ENCODE measurements at regions not wholly inside any gene's neighbourhood (a gene's known extent, or its start where the extent isn't known, plus 50 kb on each side); places are given as distances from the start of the nearest gene placed in this dataset.

DNA sequence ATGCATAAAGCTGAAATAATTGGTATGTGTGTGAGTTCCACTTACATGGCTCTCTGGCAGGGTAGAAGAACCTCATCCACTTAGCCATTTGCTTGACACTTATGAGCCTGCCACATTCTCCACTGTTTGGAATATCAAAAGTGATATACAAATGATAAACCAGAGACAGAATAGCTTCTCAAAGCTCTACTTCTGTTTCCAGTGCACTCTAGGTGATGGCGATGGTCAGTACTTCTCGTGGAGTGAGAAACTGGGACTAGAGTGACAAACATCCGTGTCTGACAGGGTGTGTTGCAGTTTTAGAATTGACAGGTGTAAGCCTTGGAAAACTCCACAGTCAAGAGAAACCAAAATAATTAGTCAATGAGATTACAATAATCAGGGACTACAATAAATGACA lies 935.8 kb upstream of the TYRP1 start:
- DNase-seq, result no peak

DNA sequence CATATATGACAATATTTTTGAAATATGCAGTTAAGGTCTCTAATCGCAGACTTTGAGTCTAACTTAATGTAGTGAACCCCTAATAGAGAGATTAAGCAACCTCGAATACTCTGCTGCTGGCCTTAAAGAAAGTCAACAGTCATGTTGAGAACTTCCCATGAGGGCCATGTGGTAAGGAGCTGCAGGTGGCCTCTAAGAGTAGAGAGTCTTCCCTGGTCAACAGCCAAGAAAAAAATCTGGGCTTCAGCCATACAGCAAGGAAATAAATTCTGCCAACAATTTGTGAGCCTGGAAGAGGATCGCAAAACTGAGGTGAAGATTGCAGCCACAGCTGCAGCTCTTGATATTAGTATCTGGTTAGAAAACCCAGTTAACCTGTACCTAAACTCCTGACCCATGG lies 935.2 kb upstream of the TYRP1 start:
- DNase-seq, result no peak

DNA sequence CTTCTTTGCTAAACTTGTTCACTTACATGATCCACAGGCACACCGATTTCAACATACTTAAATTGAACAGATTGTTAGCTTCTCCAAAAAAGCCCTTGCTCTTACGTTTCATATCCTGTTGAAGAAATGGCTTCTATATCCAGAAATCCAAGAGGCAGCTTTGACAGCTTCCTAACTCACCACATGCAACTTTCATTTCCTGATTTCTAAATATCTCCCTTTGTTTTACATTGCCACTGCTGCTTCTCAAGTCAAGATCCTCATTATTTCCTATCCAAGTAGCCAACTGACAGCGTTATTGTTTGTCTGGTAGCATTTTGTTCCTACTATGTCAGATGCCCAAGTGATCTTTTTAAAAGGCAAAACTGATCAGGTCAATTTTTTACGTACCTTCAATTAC lies 913.2 kb upstream of the TYRP1 start:
- DNase-seq, result no peak

DNA sequence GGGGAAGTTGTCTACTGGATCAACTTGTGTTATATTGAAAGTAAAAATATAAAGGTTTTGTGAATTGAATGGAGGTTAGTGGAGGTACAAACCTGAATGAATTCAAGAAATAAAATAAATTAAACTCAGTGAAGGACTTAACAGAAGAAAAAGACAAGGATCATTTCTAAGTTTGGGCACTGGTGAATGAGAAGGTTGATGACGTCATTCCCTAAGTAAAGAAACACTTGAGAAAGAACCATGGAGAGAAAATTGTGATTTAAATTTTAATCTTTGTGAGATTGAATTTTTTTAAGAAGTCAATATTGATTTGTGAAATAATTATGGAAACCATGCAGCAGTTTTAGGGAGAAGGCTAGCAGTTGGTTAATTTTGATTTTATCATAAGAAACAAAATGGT lies 900.3 kb upstream of the TYRP1 start:
- no peak for DNase-seq

DNA sequence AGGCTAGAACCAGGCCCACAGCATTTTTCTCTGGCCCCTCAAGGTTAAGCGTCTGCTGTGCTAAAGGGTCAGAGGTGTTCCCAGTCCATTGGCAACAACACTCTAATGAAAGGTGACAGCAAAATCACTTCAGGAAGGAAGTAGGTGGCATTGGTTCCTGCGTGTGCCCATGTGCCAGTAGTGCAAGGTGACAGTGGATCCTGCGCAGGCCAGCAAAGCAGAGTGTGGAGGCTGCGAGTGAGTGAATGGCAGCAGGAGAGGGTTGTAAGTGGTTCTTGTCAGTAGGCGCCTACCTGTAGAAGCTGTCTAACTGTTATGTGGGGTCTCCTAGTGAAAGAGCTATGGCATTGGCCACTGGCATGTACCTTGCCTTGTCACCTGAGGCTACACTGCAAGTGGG lies 898.2 kb upstream of the TYRP1 start:
- no peak for DNase-seq

DNA sequence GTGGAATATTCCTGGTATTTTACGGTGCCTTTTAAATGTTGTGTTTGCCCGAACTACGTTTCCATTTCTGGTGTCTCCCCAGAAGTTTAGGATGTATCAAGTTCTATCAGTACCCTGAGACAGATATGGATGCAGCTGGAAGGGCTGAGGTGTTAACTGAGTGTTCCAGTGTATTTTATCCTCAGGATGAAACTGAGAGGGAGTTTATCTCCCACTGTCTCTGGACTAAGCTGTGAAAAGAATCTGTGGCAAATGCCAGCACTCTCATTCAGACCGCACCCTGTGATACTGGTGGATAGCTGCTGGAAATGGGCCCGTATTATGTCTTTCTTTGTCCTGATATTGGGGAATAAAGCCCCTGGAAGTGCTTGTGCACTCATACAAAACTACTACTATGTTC lies 887.2 kb upstream of the TYRP1 start:
- DNase-seq, result no peak

DNA sequence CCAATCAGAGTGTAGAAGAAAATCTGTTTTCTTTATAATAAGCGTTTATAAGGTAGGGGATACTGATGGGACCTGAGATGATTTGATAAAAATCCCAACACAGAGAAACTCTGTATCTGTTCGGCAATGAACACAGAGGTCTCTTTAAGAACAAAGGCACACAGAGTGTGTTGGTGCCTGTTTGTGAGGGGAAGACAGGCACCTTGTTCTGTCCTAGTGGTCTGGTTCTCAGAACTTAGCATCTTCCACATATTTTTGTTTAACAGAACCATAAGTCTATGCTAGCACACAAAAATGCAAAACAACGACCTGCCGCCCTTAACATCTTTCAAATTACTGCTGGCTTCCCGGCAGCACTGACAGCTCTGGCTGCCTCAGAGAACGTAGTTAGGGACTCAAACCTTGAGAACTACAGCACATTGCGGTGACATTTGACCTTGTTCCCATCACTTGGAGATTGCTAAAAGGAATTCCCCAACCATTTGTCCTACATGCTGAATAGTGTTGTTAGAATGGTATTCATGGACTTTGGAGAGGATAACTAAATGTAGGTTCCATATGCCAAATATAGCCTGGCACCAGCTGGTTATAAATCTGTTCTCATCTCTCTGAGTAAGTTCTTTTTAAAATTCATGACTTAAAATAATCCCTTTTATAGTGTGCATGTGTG lies 871.7 kb upstream of the TYRP1 start:
- peak; percentile 0 for DNase-seq

DNA sequence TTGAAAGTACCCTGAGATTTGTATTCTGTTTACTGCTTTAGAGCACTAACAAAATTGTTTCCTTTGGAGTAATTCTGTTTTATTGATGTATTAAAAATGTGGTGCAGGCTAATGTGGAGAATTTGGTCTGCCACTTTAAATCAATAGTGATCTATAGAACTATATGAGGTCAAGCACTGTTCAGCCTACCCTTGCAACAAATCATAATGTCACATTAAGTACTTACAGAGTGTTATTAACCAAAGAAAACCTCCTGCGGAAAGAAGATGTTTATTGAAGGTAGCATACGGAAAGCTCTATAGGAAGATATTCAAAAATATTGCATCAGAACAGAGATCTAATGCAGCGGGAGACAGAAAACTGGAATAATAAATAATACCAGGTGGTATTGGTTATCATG lies 865.0 kb upstream of the TYRP1 start:
- no peak for DNase-seq

DNA sequence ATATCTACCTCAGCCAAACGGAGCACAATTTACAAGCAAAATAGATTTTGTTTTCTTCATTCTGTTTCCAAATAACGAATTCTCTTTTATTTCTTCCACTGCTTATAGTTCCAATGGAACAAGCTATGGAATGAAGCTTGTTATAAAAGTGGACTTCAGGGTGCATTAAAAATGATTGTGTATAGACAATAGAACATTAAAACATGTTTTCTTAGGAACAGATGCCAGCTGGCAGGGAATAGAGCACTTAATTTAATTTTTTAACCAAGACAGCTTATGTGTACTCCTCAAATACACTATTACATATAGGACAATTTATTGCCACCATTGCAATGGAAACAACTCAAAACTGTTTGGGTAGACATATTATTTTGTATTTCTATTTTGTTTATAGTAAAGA lies 860.1 kb upstream of the TYRP1 start:
- DNase-seq, result no peak

DNA sequence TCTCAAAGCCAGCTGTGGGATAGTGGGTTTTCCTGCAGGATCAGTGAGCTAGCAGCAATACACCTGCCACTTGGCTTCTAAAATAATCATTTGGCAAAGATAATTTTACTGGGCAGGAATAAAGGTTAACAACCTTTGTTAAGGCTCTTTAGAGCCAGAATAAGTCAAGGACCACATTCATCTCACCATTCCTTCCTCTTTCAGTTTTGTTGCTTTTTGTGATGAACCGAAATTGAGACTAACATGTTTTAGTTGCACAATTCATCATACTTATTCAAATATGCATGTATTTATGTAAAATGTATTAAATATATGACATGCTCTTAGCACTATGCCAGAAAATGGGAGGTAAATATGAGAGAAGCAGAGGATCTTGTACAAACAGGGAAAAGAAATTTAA lies 824.4 kb upstream of the TYRP1 start:
- no peak for DNase-seq

DNA sequence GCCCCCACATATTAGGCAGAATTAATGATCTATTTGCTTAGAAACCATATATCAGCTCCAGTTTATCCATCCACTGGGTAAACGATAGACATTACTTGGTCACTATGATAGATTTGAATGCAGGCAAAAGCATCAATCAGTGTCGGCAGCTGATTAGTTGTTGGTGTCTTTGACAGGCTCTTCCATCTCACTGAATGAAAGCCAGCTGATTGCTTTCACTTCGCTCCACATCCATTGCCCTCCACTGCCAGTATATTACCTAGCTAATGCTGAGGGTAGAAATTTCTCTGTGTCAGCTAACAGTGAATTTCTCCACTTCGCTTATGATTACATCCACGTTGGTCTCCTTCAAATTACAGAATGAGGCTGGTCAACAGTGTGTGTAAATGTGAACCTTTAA lies 821.3 kb upstream of the TYRP1 start:
- DNase-seq, result no peak

DNA sequence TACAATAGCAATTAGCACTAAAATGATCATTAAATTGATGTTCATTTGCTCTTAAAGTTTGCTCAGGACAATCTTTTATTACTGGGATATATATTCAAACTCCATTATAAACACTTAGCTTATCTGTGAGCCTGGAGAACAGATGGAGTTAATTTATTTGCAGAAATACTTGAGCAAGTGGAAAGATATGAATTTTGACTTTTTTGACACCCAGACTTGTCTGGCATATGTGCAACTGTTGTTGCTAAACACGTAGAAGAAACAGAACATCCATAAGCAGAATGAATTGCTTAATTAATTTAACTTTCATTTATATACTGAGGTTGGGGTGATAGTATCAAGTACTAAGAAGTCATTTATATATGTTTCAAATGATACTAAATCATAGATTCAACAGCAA lies 820.7 kb upstream of the TYRP1 start:
- DNase-seq, result no peak

DNA sequence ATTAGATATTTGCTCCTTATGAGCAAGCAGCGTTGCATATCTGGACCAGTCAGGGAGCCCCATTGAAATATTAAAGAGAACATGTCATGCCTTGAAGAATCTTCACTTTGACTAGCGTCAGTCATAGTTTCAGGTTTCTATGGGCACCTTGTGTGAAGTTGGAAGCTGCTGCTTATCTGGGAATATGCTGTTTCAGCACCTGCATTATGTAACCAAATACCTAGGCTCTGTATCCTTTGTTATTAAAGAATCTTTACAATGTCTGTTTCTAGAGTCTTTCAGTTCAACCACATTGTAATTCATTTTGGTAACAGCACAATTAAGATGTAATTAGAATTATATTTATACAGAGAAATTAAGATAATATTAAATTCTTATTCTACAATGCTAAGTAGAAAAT lies 818.8 kb upstream of the TYRP1 start:
- DNase-seq, result no peak

DNA sequence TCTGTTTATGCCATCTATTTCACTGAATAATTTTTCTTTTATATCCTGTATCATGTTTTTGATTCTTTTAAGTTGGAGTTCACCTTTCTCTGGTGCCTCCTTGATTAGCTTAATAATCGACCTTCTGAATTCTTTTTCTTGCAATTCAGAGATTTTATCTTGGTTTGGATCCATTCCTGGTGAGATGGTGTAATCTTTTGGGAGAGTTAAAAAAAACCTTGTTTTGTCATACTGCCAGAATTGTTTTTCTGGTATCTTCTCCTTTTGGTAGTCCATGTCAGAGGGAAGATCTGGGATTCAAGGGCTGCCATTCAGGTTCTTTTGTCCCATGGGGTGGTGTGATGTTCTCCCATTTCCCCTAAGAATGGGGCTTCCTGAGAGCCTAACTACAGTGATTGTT lies 800.8 kb upstream of the TYRP1 start:
- DNase-seq, result no peak

DNA sequence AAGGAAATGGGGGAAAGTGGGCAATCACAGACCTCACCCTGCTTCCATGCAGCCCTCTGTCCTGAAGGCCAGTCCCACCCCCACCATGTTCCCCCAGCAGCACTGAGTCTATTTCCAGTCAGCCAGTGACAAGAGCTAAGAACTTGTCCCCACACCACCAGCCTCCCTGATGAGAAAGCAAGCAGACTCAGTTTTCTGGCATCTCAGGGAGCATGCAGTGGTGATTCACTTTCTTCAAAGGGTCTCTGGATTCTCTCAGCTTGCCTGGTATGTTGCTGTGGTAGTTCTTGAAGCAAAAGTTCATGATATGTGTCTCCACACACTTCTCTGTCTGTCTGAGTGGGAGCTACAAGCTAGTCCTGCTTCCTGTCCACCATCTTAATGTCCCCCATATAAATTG lies 799.9 kb upstream of the TYRP1 start:
- DNase-seq, result no peak

DNA sequence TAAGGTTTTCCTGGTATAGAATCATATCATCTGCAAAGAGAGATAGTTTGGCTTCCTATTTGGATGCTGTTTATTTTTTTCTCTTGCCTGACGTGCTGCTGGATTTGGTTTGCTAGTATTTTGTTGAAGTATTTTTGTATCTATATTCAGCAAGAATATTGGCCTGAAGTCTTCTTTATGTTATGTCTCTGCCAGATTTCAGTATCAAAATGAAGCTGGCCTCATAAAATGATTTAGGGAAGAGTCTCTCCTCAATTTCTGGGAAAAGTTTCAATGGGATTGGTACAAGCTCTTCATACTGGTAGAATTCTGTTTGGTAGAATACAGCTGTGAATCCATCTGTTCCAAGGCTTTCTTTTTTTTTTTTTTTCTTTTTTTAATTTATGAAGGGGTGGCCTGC lies 799.0 kb upstream of the TYRP1 start:
- no peak for DNase-seq

DNA sequence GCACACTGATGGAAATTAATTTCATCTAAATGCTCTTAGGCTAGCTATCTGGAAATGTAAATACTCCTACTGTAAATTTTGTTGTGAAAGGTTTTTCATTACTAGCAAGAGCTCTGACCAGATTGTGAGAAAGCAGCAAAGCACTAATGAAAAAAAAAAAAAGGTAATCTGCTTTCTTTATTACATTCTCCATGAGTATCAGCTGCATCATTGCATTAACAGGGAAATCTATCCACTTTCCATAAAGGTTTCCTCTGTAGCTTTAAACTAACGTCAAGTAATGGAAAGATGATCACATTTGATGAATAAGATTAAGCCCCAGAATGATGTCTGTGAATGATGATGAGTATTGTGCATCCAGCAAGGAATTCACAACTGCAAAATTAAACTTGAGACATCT lies 790.6 kb upstream of the TYRP1 start:
- DNase-seq, result no peak

DNA sequence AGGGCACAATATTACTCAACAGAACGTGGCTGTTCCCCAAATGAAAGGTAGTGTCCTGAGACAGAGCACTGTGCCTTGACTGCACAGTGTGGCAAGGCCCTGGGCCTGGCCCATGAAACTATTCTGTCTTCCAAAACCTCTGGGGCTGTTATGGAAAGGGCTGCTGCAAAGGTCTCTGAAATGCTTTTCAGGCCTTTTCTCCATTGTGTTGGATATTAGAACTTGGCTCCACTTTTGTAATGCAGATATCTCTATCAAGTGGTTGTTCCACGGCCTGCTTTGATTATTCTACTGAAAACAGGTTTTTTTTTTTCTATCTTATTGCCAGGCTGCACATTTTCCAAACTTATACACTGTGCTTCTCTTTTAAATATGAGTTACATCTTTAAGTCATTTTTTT lies 777.5 kb upstream of the TYRP1 start:
- DNase-seq, result no peak

DNA sequence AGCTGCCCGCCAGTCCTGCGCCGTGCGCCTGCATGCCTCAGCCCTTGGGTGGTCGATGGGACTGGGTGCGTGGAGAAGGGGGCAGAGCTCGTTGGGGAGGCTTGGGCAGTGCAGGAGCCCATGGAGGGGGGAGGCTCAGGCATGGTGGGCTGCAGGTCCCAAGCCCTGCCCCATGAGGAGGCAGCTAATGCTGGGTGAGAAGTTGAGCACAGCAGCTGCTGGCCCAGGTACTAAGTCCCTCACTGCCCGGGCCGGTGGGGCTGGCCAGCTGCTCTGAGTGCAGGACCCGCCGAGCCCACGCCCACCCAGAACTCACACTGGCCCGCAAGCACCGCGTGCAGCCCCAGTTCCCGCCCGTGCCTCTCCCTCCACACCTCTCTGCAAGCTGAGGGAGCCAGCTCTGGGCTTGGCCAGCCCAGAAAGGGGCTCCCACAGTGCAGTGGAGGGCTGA lies 764.3 kb upstream of the TYRP1 start:
- no peak for DNase-seq

DNA sequence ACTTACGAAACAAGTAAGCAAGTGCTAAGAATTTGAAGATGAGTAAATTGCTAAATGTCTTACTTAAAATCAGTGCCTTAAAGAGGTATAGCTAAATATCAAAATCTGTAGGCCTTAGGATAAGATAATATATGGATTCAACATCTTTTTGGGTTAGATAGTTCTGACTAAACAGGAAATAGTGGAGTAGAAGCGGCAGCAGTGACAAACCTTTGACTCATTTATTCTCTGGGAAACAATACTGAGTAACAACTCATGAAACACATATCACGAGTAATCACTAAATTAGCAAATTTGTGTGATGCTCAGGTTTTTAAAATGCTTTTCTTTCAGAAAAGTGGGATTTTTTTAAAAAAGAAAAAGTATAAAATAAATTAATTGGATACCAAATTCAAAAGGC lies 762.1 kb upstream of the TYRP1 start:
- DNase-seq, result no peak

DNA sequence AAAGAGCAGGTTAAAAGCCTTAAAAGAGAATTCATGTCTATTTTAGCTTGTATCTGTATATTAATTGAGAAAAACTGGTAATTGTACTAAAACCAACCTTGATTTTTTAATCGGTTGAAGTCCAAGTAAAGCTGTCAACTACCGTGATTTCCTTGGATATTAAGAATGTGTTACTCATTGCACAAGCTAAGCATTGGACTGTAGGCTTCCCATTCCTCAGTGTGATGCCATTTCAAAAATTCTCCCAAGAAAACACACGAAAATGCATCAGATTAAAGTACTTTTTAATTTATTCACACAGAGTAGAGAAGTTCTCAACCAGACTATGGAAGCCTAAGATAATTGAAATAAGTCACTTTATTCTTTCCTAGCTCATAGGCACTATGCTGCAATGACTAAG lies 761.4 kb upstream of the TYRP1 start:
- no peak for DNase-seq

DNA sequence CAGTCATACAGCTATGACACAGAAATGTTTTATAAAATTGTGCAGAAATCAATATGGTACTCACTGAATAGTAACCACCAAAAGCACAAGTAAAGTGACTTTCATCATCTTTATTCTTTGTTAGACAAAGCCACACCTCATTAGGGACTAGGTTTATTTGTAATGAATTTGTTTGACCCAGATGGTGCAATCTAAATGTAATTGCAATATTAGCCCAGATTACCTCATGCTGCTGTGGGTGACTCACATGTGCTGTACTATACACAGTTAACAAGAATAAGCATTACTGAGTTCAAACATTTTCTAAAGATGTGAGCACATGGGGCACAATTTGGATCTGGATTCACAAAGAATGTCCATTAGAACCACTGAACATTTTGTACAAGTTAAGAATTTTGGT lies 759.3 kb upstream of the TYRP1 start:
- no peak for DNase-seq

DNA sequence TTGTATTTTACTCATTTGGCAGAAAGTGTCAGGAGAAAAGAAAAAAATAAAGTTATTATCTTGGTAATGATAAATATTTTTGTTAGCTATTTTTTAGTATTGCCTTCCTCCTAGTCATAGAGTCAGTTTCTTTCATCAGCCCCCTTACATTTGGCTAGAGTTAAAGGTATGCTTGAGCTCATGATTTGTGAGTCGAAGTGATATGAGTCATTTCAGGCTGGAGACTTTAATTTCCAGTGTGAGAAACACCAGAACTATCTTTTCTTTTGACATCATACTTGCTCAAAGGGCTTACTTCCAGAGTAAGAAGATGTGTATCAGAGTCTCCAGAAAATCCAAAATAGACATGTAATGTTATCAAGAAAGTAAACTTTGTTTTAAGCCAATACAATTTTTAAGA lies 746.7 kb upstream of the TYRP1 start:
- no peak for DNase-seq

DNA sequence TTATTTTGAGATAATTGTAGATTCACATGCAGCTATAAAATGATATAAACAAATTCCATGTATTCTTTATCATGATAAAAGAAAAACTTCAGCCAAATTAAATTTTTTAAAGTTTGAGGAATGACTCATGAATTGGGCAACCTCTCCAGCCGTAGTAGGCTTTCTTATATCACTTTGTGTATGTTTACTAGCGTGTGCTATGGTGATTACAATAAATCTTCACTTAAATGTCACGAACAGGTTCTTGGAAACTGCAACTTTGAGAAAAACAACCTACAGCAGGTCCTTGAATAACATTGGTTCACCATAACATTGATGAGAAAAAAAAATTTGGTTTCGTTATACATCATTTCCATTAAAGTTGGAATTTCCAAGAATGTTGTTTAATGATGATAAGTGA lies 730.9 kb upstream of the TYRP1 start:
- DNase-seq, result no peak

DNA sequence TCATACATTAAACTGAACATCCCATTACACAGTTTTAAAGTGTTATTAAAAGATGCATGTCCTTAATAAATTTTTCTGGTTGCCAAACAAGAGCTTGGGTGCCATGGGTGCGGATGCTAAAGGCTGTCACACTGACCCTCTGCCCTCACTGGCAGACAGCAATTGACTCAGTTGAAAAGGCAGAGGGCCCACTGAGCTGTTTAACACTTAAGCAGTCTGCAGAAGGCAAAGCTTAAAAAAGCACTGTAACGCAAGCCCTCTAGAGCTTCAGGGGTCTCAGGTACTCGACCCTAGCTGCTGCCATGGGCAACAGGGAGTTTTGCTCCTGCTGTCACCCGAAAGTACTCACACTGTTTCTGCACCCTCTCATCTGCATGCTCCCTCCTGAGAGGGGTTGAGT lies 726.4 kb upstream of the TYRP1 start:
- no peak for DNase-seq

DNA sequence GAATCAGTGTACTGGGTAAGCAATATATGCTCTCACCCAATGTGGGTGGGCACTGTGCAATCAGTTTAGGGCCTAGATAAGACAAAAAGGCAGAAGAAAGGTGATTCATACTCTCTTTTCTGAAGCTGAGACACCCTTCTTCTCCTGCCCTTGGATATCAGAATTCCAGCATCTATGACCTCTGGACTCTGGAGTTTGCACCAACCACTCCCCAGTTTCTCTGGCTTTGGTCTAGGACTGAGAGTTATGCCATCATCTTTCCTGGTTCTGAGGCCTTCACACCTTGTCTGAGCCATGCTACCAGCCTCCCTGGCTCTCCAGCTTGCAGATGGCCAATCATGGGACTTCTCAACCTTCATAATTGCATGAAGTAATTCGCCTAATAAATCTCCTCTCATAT lies 724.6 kb upstream of the TYRP1 start:
- no peak for DNase-seq

Data from NCI-H1694 (cell line).